Body of pancreas (tissue), 4 donors: ENCODE measurements at regions not wholly inside any gene's neighbourhood (a gene's known extent, or its start where the extent isn't known, plus 50 kb on each side); places are given as distances from the start of the nearest gene placed in this dataset.

ENCODE experiments used
- POLR2A ChIP-seq, 3 donors: fragments of 450-650 bp; IDR thresholded peaks; one replicate each; pipeline ENCODE4 v1.6.1; 2016; ENCODE audit warnings: antibody characterized with exemption in 3 of 3, mild to moderate bottlenecking in 2 of 3
- TF ChIP-seq, protein P1 (sequence below), 7 experiments: fragments of 450-650 bp in 4 of 7; fragments of 200-600 bp in 3 of 7; sonication (generic) in 3 of 7; IDR thresholded peaks; one replicate each; pipeline ENCODE4 v1.5.1; 2016 to 2019; ENCODE audit warnings: antibody characterized with exemption in 7 of 7

DNA sequence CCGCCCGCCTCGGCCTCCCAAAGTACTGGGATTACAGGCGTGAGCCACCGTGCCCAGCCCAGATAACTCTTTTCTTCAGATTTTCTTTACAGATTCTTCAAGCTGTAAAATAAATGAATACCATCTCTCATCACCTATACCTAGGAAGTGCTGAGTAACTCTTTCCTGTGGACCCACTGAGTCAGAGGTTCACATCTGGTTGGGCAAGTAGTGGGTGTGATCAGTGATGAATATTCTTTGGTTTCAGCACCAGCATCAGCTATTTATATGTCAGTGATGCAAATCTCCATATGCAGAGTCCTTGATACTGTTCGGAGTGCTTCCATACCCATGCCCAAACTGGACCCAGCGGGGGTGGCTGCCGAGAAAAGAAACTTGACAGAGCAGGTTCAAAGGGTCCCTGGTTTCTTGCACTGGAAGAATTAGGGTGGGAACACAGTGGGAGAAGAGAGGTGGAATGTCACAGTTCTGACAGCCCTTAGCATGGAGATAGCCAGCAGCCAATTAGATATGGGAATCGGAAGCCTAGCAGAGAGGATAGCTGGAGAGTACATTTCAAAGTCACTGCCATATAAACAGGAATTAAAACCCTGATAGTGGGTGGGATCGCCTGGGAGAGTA lies 64.9 kb upstream of the DDR1 start:
- TF ChIP-seq, protein P1, sequence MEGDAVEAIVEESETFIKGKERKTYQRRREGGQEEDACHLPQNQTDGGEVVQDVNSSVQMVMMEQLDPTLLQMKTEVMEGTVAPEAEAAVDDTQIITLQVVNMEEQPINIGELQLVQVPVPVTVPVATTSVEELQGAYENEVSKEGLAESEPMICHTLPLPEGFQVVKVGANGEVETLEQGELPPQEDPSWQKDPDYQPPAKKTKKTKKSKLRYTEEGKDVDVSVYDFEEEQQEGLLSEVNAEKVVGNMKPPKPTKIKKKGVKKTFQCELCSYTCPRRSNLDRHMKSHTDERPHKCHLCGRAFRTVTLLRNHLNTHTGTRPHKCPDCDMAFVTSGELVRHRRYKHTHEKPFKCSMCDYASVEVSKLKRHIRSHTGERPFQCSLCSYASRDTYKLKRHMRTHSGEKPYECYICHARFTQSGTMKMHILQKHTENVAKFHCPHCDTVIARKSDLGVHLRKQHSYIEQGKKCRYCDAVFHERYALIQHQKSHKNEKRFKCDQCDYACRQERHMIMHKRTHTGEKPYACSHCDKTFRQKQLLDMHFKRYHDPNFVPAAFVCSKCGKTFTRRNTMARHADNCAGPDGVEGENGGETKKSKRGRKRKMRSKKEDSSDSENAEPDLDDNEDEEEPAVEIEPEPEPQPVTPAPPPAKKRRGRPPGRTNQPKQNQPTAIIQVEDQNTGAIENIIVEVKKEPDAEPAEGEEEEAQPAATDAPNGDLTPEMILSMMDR (IDR thresholded peaks at IDR 0.05), result no peak
- no peak for TF ChIP-seq POLR2A (IDR thresholded peaks at IDR 0.05)
